Ishikawa (cell line): ENCODE measurements at regions not wholly inside any gene's neighbourhood (a gene's known extent, or its start where the extent isn't known, plus 50 kb on each side); places are given as distances from the start of the nearest gene placed in this dataset.

Experiments
- CEBPB ChIP-seq: IDR thresholded peaks from 2 replicates; pipeline ENCODE4 v1.6.1; 2012
- RAD21 ChIP-seq: IDR thresholded peaks from 2 replicates; pipeline ENCODE4 v1.6.1; 2012; ENCODE audit warnings: low read depth
- REST ChIP-seq: IDR thresholded peaks from 2 replicates; pipeline ENCODE4 v1.6.1; 2012; ENCODE audit warnings: low read depth, mild to moderate bottlenecking

- TF ChIP-seq REST (no peak), CEBPB (no peak), RAD21 (no peak)
Measured at GRCh38 chr6:40668203-40668602, 81.0 kb upstream of the LRFN2 start.
